AG09319 (cell line): ENCODE measurements at regions not wholly inside any gene's neighbourhood (a gene's known extent, or its start where the extent isn't known, plus 50 kb on each side); places are given as distances from the start of the nearest gene placed in this dataset.

ENCODE experiments used
- DNase-seq: peaks from one replicate; pipeline ENCODE4 v3.0.0-alpha.2; 2010; ENCODE audit warnings: low read depth; ENCODE audit errors: extremely low read depth
- CTCF ChIP-seq: IDR thresholded peaks from 2 replicates; pipeline ENCODE4 v1.5.1; 2011; ENCODE audit warnings: low read depth, mild to moderate bottlenecking, inconsistent platforms, low read length, moderate library complexity

GRCh38 chr10:78983608-78984007, 85.2 kb upstream of the ZMIZ1 start:
- TF ChIP-seq CTCF: no peak
- no peak for DNase-seq

GRCh38 chr10:78985973-78986818, 82.6 kb upstream of the ZMIZ1 start:
- TF ChIP-seq CTCF: no peak
- no peak for DNase-seq

- no peak for DNase-seq
- no peak for TF ChIP-seq CTCF
Measured at GRCh38 chr10:78991187-78991586, 77.6 kb upstream of the ZMIZ1 start.

- TF ChIP-seq CTCF: no peak
- no peak for DNase-seq
Measured at GRCh38 chr10:78992333-78992732, 76.4 kb upstream of the ZMIZ1 start.

- no peak for TF ChIP-seq CTCF
- no peak for DNase-seq
Measured at GRCh38 chr10:78993261-78993945, 75.4 kb upstream of the ZMIZ1 start.

- TF ChIP-seq CTCF: no peak
- no peak for DNase-seq
Measured at GRCh38 chr10:78995987-78996791, 72.6 kb upstream of the ZMIZ1 start.

GRCh38 chr10:78996792-78997129, 72.0 kb upstream of the ZMIZ1 start:
- no peak for DNase-seq
- no peak for TF ChIP-seq CTCF
